HEK293T (cell line): ENCODE measurements at regions not wholly inside any gene's neighbourhood (a gene's known extent, or its start where the extent isn't known, plus 50 kb on each side); places are given as distances from the start of the nearest gene placed in this dataset.

ENCODE experiments used
- CTCF ChIA-PET: fragments of 350-600 bp; formaldehyde crosslinking; extraction: SDS; loops from one replicate; lab custom pipeline; 2021; ENCODE audit warnings: antibody characterized with exemption, inconsistent platforms; lab: Yijun Ruan, JAX
- POLR2A ChIA-PET: fragments of 350-600 bp; formaldehyde crosslinking; extraction: SDS; loops from one replicate; lab custom pipeline; 2020; ENCODE audit warnings: antibody characterized with exemption, inconsistent platforms; lab: Yijun Ruan, JAX
- DNase-seq: peaks from one replicate; pipeline ENCODE4 v3.0.0; 2012; ENCODE audit warnings: mixed read lengths; ENCODE audit errors: extremely low spot score
- ARNT ChIP-seq: fragments of 450-650 bp; IDR thresholded peaks from 2 replicates; pipeline ENCODE4 v1.6.1; 2017; ENCODE audit warnings: mild to moderate bottlenecking
- BHLHE40 ChIP-seq: fragments of 450-650 bp; IDR thresholded peaks from 2 replicates; pipeline ENCODE4 v1.6.1; 2016; ENCODE audit warnings: mild to moderate bottlenecking, moderate library complexity, borderline replicate concordance
- CTBP1 ChIP-seq: fragments of 450-650 bp; IDR thresholded peaks from 2 replicates; pipeline ENCODE4 v1.6.1; 2016; ENCODE audit warnings: borderline replicate concordance
- ELF4 ChIP-seq: fragments of 450-650 bp; IDR thresholded peaks from 2 replicates; pipeline ENCODE4 v1.6.1; 2017; ENCODE audit warnings: antibody characterized with exemption
- FOXA1 ChIP-seq: fragments of 450-650 bp; IDR thresholded peaks from 2 replicates; pipeline ENCODE4 v1.6.1; 2016; ENCODE audit warnings: mild to moderate bottlenecking
- FOXK2 ChIP-seq: fragments of 450-650 bp; IDR thresholded peaks from 2 replicates; pipeline ENCODE4 v1.6.1; 2016; ENCODE audit warnings: mild to moderate bottlenecking
- FOXM1 ChIP-seq: fragments of 450-650 bp; IDR thresholded peaks from 2 replicates; pipeline ENCODE4 v1.6.1; 2017; ENCODE audit warnings: mild to moderate bottlenecking, borderline replicate concordance
- HDGF ChIP-seq: fragments of 450-650 bp; IDR thresholded peaks from 2 replicates; pipeline ENCODE4 v1.6.1; 2017; ENCODE audit warnings: antibody characterized with exemption, borderline replicate concordance
- L3MBTL2 ChIP-seq: fragments of 450-650 bp; conservative IDR thresholded peaks from 2 replicates; pipeline ENCODE4 v1.6.1; 2016; ENCODE audit warnings: mild to moderate bottlenecking
- LEF1 ChIP-seq: fragments of 450-650 bp; IDR thresholded peaks from 2 replicates; pipeline ENCODE4 v1.6.1; 2017; ENCODE audit warnings: mild to moderate bottlenecking, borderline replicate concordance
- NFRKB ChIP-seq: fragments of 450-650 bp; IDR thresholded peaks from 2 replicates; pipeline ENCODE4 v1.6.1; 2016; ENCODE audit warnings: mild to moderate bottlenecking, moderate library complexity
- PKNOX1 ChIP-seq: fragments of 450-650 bp; IDR thresholded peaks from 2 replicates; pipeline ENCODE4 v1.6.1; 2016
- SP1 ChIP-seq: fragments of 450-650 bp; IDR thresholded peaks from 2 replicates; pipeline ENCODE4 v1.6.1; 2017
- SUZ12 ChIP-seq: fragments of 450-650 bp; IDR thresholded peaks from 2 replicates; pipeline ENCODE4 v1.6.1; 2016; ENCODE audit warnings: mild to moderate bottlenecking
- TARDBP ChIP-seq: fragments of 450-650 bp; IDR thresholded peaks from 2 replicates; pipeline ENCODE4 v1.6.1; 2016
- ZNF384 ChIP-seq: fragments of 450-650 bp; IDR thresholded peaks from 2 replicates; pipeline ENCODE4 v1.6.1; 2016

- ChIA-PET CTCF (no interaction called here), POLR2A (no interaction called here)
- DNase-seq: no peak
- TF ChIP-seq ZNF384 (no peak), TARDBP (no peak), PKNOX1 (no peak), HDGF (no peak), NFRKB (no peak), FOXA1 (no peak), FOXK2 (no peak), SUZ12 (no peak), ELF4 (no peak), FOXM1 (no peak), ARNT (no peak), BHLHE40 (no peak), LEF1 (no peak), CTBP1 (no peak), L3MBTL2 (no peak), SP1 (no peak)
These were observed 142.7 kb upstream of the STEAP4 start for GRCh38 chr7:88449410-88449809.

- POLR2A ChIA-PET: no interaction called here
- CTCF ChIA-PET: no interaction called here
- TF ChIP-seq NFRKB (no peak), HDGF (no peak), FOXM1 (no peak), SUZ12 (no peak), SP1 (no peak), ZNF384 (no peak), TARDBP (no peak), LEF1 (no peak), FOXK2 (no peak), CTBP1 (no peak), ELF4 (no peak), BHLHE40 (no peak), ARNT (no peak), L3MBTL2 (no peak), PKNOX1 (no peak)
- DNase-seq: no peak
These were observed 135.7 kb upstream of the STEAP4 start for GRCh38 chr7:88442413-88442812.

- no peak for DNase-seq
- POLR2A ChIA-PET: no interaction called here
- TF ChIP-seq FOXA1: no peak
- CTCF ChIA-PET: no interaction called here
These were observed 130.4 kb upstream of the STEAP4 start for GRCh38 chr7:88437132-88437531.

GRCh38 chr7:88432301-88432700, 125.6 kb upstream of the STEAP4 start:
- ChIA-PET POLR2A (no interaction called here), CTCF (no interaction called here)
- DNase-seq: no peak
- TF ChIP-seq FOXA1 (no peak), ZNF384 (no peak), ELF4 (no peak), ARNT (no peak), SP1 (no peak), LEF1 (no peak), L3MBTL2 (no peak), CTBP1 (no peak), SUZ12 (no peak), TARDBP (no peak), FOXK2 (no peak), BHLHE40 (no peak)

GRCh38 chr7:88431882-88432281, 125.2 kb upstream of the STEAP4 start:
- POLR2A ChIA-PET: no interaction called here
- no peak for DNase-seq
- no peak for TF ChIP-seq ELF4
- TF ChIP-seq L3MBTL2: no peak
- no peak for TF ChIP-seq HDGF
- no peak for TF ChIP-seq BHLHE40
- TF ChIP-seq ARNT: no peak
- TF ChIP-seq FOXM1: no peak
- TF ChIP-seq LEF1: no peak
- TF ChIP-seq CTBP1: no peak
- CTCF ChIA-PET: no interaction called here

- TF ChIP-seq TARDBP: no peak
- CTCF ChIA-PET: no interaction called here
- DNase-seq: no peak
- POLR2A ChIA-PET: no interaction called here
These were observed 122.7 kb upstream of the STEAP4 start for GRCh38 chr7:88429382-88429781.

- no peak for DNase-seq
- ChIA-PET POLR2A (no interaction called here), CTCF (no interaction called here)
- TF ChIP-seq HDGF: no peak
- no peak for TF ChIP-seq FOXK2
- TF ChIP-seq ELF4: no peak
- no peak for TF ChIP-seq NFRKB
- no peak for TF ChIP-seq FOXM1
- TF ChIP-seq SUZ12: no peak
- no peak for TF ChIP-seq TARDBP
- no peak for TF ChIP-seq BHLHE40
- TF ChIP-seq SP1: no peak
These were observed 95.8 kb upstream of the STEAP4 start for GRCh38 chr7:88402529-88402928.

- POLR2A ChIA-PET: no interaction called here
- peak; percentile 30 for DNase-seq
- CTCF ChIA-PET: no interaction called here
- no peak for TF ChIP-seq ARNT
These were observed 94.4 kb upstream of the STEAP4 start for GRCh38 chr7:88401009-88401623.
